NOMO-1 treated with dmso at 0.1 percent for 144 hours (cell line): ENCODE measurements at regions not wholly inside any gene's neighbourhood (a gene's known extent, or its start where the extent isn't known, plus 50 kb on each side); places are given as distances from the start of the nearest gene placed in this dataset.

ENCODE experiments used
- DNase-seq: peaks from one replicate; lab custom pipeline; 2025; ENCODE audit not compliant: unreplicated experiment; lab: John Stamatoyannopoulos, UW

GRCh38 chr17:31588512-31588911, 197.0 kb downstream of the RAB11FIP4 start:
- DNase-seq: no peak

GRCh38 chr17:31588034-31588433, 196.6 kb downstream of the RAB11FIP4 start:
- no peak for DNase-seq
